Brain pericyte (primary cell): ENCODE measurements at regions not wholly inside any gene's neighbourhood (a gene's known extent, or its start where the extent isn't known, plus 50 kb on each side); places are given as distances from the start of the nearest gene placed in this dataset.

ENCODE experiments used
- DNase-seq: peaks from one replicate; pipeline ENCODE4 v3.0.0-alpha.2; 2012; ENCODE audit warnings: low read depth, low spot score

DNA sequence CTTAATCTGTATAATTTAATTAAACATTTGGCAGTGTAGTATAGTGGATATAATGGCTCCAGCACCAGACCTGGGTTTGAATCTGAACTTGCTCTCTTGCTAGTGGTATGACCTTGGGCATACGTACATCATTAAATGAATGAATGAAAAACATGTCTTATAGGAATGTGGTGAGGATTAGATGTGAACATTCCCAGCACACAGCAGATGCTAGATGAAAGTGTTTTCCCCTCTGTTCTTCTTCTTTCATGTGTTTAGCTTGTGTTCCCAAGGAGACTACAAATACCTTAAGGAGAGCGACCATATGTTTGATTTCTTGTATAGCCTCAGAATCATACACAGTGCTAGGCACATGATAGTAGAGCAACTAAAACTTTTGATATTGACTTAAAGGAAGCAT is 56.5 kb downstream of the CT47B1 start:
- DNase-seq = no peak

DNA sequence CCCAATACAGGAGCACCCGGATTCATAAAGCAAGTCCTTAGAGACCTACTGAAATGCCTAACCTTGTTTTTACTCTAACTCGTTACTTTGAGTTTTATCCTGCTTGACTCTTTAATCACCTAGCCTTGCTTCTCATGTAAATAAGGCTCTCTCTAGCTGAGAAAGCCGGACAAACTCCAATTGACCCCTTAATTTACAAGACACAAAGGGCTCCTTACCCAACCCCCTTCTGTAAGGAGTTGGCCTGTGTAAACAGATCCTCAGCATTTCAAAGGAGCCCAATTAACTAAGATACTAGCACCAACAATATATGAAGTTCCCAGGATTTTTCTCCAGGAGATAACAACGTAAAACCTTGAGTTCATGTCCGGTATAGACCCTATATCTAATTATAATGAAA is 61.7 kb downstream of the CT47B1 start:
- DNase-seq = no peak

- no peak for DNase-seq
Observed at GRCh38 chrX:120801426-120801825, 74.2 kb downstream of the CT47B1 start.

DNA sequence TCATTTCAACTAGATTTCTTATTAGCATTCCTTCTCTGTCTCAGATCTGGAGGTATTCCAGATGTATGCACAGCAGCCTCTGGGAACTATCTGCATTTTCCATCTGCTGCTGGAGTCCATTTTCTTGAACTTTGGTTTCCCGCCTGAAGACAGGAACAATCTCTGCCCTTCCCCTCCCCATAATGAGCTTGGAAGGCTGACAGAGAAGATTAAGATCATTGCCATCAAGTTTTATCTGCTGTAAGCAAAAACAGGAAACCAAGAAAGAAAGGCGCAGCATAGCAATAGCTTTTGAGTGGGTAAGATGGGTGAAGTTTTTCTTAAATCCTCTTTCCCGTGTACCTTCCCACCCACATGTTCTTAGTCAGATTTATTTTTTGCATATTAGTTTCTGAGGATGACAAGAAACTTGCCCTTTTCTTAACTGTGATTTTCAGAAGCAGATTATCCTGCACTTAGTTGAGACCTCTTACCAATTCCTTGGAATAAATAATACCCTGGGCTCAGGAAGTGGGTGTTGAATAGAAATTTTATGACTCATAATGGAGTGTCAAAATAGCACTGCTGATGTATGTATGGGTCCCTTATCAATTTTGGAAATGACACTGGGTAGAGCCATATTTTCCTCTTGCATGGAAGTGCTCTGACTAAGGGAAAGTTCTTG is 78.3 kb downstream of the CT47B1 start:
- DNase-seq = no peak

GRCh38 chrX:120795301-120795700 is 80.4 kb downstream of the CT47B1 start:
- DNase-seq = no peak

- no peak for DNase-seq
Observed at GRCh38 chrX:120794525-120794975, 81.1 kb downstream of the CT47B1 start.

DNA sequence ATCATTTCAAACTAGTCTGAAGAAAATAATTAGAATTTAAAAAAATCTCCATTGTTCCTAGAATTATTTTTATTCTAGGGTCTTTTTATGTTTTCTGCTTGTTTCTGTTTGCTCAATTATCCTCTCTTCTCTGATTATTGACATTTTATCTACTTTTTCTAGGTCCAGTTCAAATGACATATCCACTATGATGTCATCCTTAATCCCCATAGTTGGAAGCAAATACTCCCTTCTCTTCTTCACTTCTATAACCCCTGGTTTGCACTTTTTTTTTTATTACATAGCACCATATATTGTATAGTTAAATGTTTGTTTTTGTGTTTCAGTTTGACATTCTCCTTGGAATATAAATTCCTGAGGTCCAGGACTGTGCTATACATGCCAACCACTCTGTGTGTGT is 82.6 kb downstream of the CT47B1 start:
- no peak for DNase-seq

- DNase-seq = no peak
Observed at GRCh38 chrX:120791013-120791643, 84.5 kb downstream of the CT47B1 start.

GRCh38 chrX:120790552-120790951 is 85.1 kb downstream of the CT47B1 start:
- DNase-seq = no peak

DNA sequence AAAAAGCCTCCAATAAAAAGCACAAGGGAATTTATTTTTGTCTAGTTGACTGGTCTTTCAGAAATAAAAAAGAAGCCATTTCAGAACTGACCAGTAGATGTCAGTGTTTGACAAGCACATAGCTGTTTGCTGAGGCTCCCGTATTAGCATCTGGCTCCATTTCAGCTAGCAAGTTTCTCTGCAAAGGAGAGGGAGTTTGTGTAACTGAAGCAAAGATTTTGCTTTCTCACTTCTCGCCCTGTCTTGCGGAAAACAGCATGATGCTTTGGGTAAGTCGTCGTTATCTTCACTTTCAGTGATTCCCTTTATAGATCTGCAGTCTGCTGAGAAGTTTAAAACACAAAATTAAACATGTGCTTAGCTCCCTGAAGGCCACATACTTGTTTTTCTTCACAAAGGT is 85.5 kb downstream of the CT47B1 start:
- DNase-seq = peak; percentile 13

DNA sequence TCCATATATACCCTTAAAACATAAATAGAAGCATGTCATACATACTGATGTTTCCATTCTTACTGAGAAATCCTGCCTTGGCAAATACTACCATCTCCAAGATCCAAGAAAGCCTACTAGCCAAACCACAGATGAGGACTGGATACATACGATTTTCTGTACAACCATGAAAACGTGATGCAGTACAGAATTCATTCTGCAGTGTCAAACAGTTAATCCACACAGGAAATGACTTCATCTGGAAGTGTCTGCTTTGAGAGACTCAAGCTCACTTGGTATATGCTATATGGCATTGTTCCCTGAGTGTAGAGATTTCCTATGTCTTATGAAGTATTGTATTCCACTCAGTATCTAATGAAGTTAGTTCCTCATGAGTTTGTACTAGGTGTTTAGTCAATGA is 94.3 kb downstream of the CT47B1 start:
- no peak for DNase-seq

- no peak for DNase-seq
Observed at GRCh38 chrX:120775959-120776358, 99.7 kb downstream of the CT47B1 start.

DNA sequence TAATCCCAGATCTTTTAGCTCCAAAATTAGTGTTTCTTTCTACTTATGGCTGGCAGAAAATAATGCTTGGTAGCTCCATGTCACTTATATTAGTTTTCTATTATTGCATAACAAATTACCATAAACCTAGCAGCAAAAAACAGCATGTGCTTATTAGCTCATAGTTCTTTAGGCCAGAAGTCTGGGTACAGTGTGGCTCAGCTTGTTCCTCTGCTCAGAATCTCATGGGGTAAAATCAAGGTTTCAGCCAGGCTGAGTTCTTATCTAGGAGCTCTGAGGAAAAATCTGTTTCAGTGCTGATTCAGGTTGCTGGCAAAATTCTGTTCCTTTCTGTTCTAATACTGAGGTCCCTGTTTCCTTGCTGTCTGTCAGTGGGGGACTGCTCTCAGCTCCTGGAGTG is 101.1 kb downstream of the CT47B1 start:
- no peak for DNase-seq

- DNase-seq = no peak
Observed at GRCh38 chrX:120773801-120774200, 101.9 kb downstream of the CT47B1 start.

GRCh38 chrX:120769576-120770341 is 105.9 kb downstream of the CT47B1 start:
- DNase-seq = no peak

DNA sequence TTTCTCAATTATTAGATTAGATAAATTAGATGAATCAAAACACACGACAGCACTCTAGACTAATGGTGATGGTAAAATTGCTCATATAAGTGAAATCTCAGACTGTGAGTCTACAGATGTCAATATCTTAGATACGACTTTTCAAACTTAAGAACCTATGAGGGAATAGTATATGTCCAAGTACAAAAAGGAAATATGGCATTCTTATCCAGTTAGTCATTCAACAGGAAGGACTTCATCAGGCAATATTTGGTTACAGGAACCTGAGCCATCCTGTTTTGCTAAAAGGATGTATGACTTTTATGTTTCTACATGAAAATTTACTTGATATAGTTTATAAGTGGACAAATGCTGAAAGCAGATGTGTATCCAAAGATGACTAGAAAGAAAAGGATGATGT is 107.0 kb downstream of the CT47B1 start:
- no peak for DNase-seq

GRCh38 chrX:120768254-120768653 is 107.4 kb downstream of the CT47B1 start:
- no peak for DNase-seq

- no peak for DNase-seq
Observed at GRCh38 chrX:120763269-120763668, 112.4 kb downstream of the CT47B1 start.

DNA sequence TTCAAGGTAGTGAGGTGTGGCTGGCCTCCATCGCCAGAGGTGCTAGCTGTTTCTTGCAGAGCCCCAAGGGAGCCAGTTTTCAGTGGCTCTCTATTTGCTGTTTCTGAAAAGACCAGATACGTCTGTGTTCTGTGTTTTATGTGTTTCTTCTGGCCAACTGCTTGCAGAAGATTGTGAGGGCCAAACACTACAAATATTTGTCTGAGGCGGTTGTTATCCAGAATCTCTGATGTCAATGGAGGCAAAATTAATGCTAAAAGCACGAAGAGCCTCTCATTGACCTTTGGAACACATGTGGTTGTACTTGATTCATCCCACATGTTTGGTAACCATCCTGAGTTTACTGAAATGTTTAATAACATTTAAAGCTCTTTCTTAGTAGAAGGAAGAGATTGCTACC is 113.9 kb downstream of the CT47B1 start:
- no peak for DNase-seq

GRCh38 chrX:120759685-120760084 is 116.0 kb downstream of the CT47B1 start:
- no peak for DNase-seq

DNA sequence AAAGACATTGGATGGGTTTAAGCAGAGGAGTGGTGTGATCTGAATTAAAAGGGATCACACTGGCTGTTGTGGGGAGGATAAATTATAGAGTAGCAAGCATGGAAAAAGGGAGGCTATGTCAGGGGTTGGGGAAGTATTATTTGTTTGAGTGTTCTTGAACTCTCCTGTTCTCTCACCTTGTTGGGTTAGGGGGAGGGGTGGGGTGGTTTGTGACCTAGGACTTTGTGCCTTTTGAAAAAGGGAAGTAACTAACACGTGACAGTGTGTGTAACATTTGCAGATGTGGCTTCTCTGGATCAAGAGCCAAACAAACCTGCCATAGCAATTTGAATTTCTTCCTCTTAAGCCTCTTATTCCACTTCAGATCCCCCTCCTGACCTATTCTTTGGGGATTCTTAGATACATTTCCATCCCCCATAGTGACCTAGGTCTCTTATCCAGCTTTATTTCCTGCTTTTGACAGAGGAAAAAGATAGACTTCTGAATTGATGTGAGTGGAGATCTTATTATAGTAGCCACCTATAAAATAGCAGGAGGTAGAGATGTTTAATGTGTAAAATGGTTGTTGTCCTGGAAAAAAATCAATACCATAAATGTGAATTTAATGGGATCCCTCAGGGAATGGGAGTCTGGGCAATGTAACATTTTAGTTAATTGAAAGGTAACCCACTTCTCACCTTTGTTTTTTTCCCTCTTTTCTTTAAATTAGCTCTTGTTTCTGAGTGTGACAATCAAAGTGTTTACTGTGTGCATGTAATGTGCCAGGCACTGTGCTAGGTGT is 120.4 kb downstream of the CT47B1 start:
- DNase-seq = no peak
